ENCODE measurements at regions not wholly inside any gene's neighbourhood (a gene's known extent, or its start where the extent isn't known, plus 50 kb on each side); places are given as distances from the start of the nearest gene placed in this dataset.

GRCh38 chr15:62547584-62547983 lies 382.5 kb upstream of the C2CD4B start:
- no peak for DNase-seq (ENCODE audit: low read depth)

DNA sequence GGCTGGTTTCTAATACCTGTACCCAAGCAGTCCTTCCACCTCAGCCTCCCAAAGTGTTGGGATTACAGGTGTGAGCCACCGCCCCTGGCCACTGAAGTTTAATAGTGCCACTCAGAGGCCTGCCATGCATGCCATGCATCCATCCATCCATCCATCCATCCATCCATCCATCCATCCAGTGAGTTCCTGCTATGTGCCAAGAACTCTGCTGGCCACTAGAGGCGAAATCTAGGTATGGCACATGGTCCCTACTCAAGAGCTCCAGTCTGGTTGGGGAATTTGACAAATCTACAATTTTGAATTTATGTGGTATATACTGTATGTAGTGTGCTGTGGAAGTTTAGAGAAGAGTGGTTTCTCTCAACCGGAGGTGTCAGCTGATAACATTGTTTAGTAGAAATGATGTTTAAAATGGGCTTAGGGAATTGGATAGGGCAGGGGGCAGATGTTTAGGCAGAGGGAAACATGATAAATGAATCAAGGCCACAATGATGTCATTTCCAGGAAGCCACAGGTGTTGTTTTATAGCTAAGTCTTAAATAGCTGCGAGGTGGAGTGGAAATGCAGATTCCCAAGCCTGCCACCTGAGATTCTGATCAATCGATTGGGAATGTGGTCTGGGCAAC lies 384.4 kb upstream of the C2CD4B start:
- no peak for DNase-seq (ENCODE audit: low read depth)

DNA sequence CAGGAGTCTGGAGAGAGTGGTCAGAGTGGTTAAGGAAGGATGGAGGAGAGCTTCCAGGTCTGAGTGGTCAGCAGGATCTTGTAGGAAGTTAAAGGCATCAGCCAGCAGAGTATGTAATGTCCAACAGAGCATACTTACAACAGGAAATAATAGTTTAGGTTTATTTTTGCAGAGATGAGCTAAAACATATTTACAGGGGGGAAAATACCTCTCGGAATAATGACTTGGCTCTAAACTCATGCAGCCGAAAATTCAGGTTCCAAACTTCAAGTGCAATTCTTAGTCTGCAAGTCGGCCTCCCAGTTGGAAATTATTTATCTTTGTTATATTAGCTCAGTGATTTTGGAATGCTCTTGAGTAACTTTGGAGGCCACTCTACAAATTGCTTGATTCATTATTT lies 385.0 kb upstream of the C2CD4B start:
- no peak for DNase-seq (ENCODE audit: low read depth)

DNA sequence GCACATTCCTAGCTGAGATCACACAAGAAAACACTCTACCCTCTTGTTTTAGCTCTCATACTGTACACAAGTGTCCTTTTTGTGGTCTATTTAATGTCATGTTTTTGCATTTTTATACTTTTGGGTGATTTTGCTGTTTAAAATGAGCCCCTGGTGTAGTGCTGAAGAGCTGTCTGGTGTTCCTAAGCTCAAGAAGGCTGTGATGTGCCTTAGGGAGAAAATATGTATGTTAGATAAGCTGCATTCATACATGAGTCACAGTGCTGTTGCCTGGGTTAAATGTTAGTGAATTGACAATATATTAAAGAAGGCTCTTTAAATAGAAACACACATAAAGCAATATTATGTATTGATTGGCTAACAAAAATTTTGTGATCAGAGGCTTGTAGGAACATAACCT lies 387.4 kb upstream of the C2CD4B start:
- no peak for DNase-seq (ENCODE audit: low read depth)

- no peak for DNase-seq (ENCODE audit: low read depth)
These were observed 389.0 kb upstream of the C2CD4B start for GRCh38 chr15:62553911-62554563.

GRCh38 chr15:62558640-62559380 lies 393.7 kb upstream of the C2CD4B start:
- DNase-seq (ENCODE audit: low read depth), result no peak

- DNase-seq (ENCODE audit: low read depth), result no peak
These were observed 394.3 kb upstream of the C2CD4B start for GRCh38 chr15:62559381-62559733.

- DNase-seq (ENCODE audit: low read depth), result no peak
These were observed 396.0 kb upstream of the C2CD4B start for GRCh38 chr15:62561059-62561519.

- DNase-seq (ENCODE audit: low read depth), result no peak
These were observed 396.5 kb upstream of the C2CD4B start for GRCh38 chr15:62561571-62561970.

GRCh38 chr15:62564886-62565633 lies 400.0 kb upstream of the C2CD4B start:
- no peak for DNase-seq (ENCODE audit: low read depth)

GRCh38 chr15:62565634-62566026 lies 400.5 kb upstream of the C2CD4B start:
- DNase-seq (ENCODE audit: low read depth), result no peak

- no peak for DNase-seq (ENCODE audit: low read depth)
These were observed 401.2 kb upstream of the C2CD4B start for GRCh38 chr15:62566248-62566647.

DNA sequence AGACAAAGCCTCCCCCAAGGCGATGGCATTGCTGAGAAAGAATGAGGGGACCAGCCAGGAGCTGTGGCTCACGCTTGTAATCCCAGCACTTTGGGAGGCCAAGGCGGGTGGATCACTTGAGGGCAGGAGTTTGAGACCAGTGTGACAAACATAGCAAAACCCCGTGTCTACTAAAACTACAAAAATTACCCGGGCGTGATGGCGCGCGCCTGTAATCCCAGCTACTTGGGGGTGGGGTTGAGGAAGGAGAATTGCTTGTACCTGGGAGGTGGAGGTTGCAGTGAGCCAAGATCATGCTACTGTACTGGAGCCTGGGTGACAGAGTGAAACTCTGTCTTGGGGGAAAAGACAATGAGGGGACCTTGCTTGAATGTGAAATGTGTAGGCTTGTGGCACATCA lies 402.4 kb upstream of the C2CD4B start:
- DNase-seq (ENCODE audit: low read depth), result no peak

DNA sequence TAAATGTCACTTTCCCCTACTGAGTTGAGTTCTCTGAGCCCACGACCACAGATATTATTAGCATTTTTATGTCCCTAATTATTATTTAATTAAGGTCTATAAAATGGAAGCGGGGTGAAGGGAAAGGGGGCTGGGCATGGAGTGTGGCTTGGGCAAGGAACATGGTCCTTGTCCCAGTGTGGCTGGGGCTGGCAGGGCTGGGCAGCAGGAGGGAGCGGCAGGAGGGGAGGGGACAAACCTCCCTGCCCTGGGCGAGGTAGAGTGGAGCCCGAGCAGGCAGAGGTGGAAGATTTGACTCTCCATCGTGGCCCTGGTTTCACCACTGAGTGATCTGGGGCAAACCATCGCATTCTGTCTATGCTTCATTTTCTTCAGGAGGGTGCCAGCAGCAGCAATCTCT lies 402.9 kb upstream of the C2CD4B start:
- DNase-seq (ENCODE audit: low read depth), result no peak

- DNase-seq (ENCODE audit: low read depth), result no peak
These were observed 403.6 kb upstream of the C2CD4B start for GRCh38 chr15:62568702-62569101.

- DNase-seq (ENCODE audit: low read depth), result no peak
These were observed 404.6 kb upstream of the C2CD4B start for GRCh38 chr15:62569460-62570404.

GRCh38 chr15:62570405-62570783 lies 405.3 kb upstream of the C2CD4B start:
- DNase-seq (ENCODE audit: low read depth), result no peak

DNA sequence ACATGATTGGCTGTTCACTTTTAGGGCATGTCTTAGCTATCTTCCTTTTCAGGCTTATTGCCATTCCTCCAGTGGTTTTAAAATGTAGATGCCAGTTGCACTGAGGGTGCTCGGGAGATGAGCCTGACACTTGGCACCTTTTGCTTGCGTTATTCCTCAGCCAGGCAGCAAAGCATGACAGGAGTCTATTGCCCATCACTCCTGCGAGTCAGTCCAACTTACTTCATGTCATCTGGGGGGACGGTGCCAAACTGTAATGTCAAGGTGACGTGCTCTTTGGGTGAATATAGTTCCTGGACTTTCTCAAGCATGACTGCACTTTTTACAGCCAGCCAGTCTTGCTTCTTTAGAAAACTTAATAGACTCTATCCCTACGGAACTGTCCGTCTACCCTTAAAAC lies 406.0 kb upstream of the C2CD4B start:
- no peak for DNase-seq (ENCODE audit: low read depth)

DNA sequence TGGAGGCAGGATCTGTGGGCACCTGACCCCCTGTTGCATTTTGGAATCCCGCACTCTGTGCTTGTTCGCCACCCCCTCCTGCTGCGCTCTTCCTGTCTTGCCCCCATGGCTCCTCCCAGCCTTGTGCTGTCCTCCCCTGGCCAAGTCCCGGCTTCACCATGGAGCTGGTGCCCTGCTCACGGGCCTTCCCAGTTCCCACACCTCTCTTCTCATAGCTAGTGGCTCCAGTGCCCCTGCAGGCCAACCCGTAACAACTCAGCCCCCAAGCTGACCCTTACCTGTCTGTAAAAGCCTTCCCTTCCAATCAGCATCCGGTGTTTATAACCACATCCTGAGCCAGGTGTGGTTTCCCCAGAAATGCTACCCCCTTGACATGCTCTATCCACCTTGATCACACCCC lies 407.7 kb upstream of the C2CD4B start:
- DNase-seq (ENCODE audit: low read depth), result no peak

DNA sequence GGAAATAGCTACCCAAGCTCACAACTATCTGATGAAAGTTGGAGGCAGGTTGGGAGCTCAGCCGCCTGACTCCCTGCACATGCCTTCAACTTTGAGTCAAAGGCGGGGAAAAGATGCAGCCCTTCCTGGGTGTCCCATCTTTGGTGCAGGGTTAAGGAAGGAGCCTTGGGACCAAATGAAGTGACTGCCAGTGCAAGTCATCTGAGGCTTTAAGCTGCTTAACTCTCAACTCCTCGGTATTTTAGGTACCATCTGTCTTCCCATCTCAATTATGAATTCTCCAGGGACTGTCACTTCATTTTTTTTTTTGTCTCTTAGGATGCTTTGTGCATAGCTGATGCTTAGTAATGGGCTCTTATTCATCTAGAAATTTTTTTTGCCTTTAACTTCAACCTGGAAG lies 408.8 kb upstream of the C2CD4B start:
- no peak for DNase-seq (ENCODE audit: low read depth)

DNA sequence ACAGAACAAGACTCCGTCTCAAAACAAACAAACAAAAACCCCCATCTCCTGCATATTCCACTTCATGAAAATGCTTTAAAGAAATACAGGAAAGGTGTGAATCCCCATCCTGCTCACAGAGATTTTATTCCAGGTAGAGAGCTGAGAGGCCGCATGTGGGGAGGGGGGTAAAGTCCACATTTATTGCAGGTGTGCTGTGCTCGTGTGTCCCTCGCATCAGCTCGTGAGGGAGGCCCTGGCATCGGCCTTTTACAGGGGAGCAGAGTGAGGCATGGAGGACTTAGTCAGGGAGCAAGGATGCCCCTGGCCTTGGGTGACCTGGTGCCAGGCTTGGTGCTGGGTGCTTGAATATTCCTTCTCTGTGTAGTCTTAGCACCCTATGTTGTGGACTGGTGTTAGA lies 413.5 kb upstream of the C2CD4B start:
- DNase-seq (ENCODE audit: low read depth), result no peak

DNA sequence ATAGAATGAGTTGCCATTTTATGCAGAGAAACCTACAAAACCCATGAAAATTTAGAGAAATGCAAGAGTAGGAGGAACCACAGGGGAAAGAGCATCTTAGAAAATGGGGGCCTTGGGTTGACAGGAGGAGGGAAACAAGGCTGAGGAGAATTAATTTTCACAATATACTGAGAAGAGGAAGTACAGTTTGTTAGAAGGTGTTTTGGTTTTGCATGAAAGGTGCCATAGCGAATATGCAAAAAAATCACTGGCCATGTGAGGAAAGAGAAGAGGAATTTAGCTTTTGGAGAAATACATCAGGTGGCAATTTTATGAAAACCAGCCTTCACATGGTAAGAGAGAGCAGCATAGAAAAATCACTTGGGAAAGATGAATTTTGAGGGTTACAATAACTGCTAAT lies 413.9 kb upstream of the C2CD4B start:
- no peak for DNase-seq (ENCODE audit: low read depth)
